Suppressor macrophage (primary cell): ENCODE measurements at regions not wholly inside any gene's neighbourhood (a gene's known extent, or its start where the extent isn't known, plus 50 kb on each side); places are given as distances from the start of the nearest gene placed in this dataset.

Experiments used
- DNase-seq, 4 experiments: peaks; one replicate each; pipeline ENCODE4 v3.0.0-alpha.2; 2020 to 2022

DNA sequence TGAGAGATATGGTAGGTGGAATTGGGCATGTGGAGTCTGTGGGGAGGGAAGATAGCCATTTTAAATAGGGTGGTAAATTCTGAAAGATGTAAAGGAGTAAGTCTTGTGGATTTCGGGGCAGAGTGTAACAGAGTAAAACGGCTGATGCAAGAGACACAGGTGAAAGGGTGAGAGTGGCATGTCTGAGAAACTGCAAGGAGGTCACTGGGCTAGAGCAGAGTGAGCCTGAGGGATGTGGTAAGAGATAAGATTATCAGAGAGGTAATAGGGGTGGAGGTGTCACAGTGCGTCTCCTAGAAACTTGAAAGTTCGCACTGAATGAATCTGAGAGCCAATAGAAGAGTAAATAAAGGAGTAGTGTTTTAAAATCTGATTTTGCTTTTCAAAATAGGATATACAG lies 308.1 kb downstream of the EPM2A start:
- DNase-seq: no peak

DNA sequence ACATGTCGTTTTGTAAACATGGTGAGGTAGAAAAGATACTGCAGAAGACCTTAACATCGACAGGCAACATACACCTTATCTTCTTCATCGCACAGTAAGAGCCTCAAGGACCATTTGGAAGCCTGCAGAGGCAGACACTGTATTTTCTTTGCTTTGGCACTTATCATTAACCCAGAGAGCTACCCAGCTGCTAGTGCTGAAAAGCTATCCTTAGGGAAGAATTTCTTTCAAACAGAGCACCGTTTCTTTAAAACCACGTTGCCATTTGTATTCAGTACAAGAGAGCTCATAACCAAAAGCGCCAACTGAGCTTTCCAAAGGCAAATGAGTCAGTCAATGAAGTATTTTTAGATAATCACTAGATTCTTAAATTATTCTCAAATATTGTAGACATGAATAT lies 306.6 kb downstream of the EPM2A start:
- DNase-seq: no peak

DNA sequence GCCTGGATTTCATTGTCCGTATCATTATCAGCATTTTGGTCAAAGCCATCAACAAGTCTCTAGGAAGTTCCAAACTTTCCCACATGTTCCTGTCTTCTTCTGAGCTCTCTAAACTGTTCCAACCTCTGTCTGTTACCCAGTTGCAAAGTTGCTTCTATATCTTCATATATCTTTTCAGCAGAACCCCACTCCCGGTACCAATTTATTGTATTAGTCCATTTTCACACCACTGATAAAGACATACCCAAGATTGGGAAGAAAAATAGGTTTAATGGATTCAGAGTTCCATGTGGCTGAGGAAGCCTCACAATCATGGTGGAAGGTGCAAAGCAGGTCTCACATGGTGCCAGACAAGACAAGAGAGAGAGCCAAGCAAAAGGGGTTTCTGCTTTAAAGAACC lies 293.2 kb downstream of the EPM2A start:
- no peak for DNase-seq

DNA sequence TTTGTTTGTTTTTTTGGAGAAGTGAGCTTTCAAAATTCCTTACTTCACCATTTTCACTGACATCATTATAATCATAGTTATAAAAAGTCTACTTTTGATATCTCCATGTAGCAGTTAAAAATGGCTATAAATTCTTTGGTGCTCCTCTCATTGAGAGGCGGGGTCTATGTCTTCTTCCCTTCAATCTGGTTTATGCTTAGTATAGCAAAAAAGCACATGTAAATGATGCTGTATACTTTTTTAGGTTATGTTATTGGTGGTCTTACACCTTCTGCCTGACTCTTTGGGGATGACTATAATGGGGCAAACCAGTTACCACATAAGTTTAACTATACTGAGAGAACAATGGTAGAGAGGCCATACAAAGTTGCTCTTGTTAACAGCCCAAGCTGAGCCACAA lies 289.6 kb downstream of the EPM2A start:
- DNase-seq: no peak

DNA sequence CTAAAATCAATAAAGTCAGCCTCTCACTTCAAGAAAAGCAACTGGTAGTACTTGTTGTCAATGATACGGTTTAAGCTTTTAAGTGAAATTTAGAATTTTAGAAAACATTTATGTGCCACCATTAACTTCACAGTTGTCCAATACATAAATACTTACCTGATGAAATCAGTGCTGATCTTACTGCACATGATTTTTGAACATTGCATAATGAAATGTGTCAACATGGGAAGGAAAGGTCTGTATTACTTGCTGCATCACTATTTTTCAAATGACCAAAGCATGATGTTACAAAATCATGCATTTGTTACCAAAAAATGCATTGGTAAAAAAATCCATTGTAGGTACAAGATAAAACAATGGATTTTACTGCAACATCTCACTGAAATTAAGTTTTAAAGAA lies 284.3 kb downstream of the EPM2A start:
- no peak for DNase-seq

DNA sequence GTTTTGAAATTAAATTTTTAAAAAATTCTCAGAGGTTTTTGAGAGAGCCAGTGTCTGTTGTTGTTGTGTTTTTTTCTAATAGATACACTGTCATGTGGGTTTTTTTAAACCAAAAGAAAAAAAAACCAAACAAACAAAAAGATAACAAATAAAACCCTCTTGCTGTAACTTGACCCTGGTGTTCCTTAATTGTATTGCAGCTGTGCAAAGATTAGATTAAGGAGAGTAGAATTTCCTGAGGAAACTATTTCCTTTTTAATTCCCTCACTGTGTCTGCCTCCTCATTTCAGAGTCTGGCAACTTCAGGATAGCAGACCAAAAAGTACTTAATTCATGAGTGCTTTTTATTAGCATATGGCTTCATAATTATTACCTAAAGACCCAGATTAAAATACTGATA lies 281.9 kb downstream of the EPM2A start:
- DNase-seq: no peak

DNA sequence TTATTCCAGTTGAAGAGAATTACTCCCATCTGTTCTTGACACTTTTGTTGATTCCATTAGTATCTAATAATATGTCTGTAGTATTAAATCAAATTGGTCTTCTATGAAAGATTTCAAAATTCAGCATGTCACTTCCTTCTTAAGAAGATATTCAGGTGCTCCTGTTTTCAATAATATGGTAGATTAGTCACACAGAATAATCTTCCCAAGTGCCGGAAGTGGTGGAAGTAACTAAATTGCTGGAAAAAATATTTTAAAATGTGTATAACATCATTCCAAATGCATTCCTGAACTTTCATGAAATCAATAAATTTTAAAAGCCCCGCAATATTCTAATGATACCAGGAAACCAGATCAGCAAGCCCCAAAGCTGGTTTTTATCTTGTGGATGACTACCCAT lies 281.3 kb downstream of the EPM2A start:
- DNase-seq: no peak

DNA sequence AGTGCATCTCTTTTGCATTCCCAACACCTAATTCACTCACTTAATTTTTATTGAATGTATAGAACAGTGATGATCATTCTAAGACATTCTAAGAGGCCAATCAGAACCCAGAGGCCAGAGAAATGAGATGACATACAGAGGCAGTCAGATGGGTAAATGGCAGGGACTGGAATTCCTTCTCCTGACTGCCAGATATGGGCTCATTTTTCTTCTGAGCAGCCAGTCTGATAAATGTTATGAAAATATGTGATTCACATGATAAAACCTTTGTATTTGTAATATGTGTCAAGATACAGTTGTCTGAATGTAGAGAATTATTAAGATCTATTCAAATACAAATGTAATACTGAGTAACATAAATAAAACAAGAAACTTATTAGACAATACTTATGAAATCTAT lies 277.8 kb downstream of the EPM2A start:
- DNase-seq: no peak

DNA sequence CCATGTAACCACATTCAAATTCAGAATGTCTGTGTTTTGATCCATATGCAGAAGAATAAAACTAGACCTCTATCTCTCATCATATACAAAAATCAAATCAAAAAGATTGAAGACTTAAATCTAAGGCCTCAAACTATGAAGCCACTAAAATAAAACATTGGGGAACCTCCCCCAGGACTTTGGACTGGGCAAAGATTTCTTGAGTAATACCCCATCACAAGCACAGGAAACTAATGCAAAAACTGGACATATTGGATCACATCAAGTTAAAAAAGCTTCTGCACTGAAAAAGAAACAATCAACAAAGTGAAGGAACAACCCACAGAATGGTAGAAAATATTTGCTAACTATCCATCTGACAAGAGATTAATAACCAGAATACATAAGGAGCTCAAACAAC lies 266.8 kb downstream of the EPM2A start:
- DNase-seq: no peak

DNA sequence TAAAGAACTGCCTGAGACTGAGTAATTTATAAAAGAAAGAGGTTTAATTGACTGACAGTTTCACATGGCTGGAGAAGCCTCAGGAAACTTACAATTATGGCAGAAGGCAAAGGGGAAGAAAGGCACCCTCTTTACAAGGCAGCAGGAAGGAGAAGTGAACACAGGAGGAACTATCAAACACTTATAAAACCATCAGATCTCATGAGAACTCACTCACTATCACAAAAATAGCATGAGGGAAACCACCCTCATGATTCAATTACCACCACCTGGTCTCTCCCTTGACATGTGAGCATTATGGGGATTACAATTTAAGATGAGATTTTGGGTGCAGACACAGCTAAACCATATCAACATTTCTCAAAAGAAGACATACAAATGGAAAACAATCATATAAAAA lies 266.3 kb downstream of the EPM2A start:
- DNase-seq: no peak

DNA sequence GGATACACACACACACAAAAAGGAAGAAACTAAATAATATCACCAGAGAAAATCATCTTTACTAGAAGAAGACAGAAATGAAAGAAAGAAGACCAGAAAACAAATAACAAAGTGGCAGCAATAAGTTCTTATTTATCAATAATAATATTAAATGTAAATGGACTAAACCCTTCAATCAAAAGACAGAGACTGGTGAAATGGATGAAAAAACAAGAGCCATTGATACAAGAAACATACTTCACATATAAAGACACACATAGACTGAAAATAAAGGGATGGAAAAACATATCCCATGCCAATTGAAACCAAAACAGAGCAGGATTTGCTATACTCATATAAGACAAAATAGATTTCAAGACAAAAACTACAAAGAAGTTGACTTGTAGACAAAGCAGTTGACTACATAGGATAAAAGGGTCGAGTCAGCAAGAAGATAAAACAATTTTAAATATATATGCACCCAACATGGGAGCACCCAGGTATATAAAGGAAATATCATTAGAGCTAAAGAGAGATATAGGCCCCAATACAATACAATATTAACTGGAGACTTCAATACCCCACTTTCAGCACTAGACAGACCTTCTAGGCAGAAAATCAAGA lies 259.4 kb downstream of the EPM2A start:
- no peak for DNase-seq

DNA sequence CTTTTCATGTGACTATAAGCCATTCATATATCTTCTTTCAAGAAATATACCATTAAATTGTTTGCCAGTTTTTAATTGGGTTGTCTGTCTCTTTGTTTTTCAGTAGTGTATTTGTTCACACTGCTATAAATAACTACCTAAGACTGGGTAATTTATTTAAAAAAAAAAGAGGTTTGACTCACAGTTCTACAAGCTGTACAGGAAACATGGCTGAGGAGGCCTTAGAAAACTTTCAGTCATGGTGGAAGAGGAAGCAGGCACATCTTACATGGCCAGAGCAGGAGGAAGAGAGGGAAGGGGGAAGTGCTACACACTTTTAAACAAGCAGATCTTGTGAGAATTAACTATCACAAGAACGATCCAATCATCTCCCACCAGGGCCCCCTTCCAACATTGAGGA lies 255.3 kb downstream of the EPM2A start:
- DNase-seq: no peak

DNA sequence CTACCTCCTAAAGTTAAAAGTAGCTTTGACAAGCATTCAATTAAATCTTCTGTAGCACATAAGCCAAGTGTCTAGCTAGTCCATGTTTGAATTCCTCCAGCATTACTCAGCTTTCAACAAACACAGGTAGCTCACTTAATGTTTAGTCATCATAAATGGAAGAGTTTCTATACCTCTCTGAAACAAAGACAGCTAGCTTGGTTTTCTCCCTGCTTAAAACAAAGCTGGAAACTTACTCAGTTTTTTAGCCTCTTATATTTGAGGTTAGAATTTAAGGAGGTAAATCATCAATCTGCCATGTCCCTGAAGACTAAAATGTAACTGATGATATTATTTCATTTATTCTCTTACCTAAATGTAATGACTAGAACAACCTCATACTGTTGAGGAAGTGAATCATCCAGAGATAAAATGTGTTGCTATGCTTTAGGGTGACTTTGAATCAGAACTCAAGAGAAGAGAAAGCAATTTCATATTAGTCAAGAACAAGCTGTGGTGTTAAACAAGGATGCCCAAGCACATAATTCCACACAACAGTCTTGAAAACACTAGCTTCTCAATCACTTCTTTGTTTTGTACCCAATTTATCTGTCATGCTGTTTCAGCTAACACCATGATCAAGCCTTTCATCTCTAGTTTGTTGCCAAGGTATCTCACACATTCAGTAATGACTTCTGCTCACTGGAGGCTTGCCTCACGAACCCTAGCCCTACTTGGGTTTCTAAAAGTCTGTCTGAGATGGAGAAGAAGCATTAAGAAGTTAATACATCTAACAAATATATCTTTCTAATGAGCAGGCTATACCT lies 251.9 kb downstream of the EPM2A start:
- DNase-seq: no peak

DNA sequence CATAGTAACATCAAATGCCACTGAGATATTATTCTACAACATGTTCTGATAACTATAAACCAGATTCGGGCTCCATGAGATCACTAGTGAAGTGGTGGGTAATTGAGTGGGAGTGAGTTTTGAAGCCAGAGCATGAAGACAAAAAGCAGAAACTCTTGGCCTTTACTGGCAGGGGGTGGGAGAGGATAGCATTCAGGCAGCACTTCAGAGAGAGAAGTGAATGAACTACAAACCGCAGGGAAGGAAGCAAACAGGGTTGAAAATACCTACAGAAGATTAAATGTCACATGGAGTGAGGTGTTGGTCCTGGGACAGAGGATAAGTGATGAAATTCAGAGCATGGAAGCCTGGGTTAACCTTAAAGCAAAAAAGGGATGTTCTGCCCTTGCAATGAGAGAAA lies 250.0 kb downstream of the EPM2A start:
- DNase-seq: no peak

DNA sequence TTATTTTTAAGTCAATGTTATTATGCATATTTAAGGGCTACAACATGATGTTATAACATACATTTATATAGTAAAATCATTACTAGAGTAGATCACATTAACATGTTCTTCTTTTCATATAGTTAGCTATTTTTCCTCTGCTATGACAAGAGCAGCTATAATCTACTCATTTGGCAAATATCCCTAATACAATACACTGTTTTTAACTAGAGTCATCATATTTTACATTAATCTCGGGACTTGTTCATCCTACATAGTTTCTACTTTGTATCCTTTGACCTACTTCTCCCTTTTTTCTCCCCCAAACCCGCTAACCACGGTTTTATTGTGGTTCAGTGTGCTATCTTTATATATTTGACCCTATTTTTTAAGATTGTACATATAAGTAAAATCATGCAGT lies 249.0 kb downstream of the EPM2A start:
- no peak for DNase-seq

DNA sequence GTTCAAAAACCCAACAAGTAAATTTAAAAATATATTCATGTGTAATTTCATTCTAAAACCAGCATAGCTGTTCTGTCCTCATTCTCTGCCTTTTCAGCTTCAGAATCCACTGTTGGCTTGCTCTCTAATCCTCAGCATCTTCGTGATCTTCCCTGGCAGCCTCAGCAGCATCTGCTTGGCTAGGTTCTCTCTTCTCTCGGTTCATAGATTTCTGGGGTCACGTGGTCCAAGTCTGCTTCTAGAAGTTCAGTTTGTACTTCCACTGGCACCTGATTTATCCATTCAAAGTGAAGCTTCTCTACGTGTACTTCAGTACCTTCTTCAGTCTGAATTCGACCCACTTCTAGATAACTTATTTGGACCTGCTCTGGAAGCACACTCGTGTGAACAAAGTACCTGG lies 245.7 kb downstream of the EPM2A start:
- no peak for DNase-seq

DNA sequence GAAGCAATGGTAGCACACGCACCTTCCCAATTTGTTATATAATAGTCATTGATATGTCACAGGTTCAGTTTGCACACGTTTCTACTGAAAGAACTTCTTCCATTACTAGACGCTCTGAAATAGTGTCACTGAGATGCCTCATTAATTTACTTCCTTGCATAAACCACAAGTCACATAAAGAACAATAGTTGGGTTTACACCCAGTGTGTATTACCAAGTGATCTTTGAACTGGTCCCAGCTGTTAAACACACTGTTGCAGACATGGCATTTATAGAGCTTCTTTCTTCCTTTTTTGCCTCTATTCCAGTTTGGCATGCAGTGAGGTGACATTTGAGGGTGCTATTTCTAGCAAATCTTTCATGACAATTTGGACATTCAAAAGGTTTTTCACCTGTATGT lies 245.3 kb downstream of the EPM2A start:
- no peak for DNase-seq

DNA sequence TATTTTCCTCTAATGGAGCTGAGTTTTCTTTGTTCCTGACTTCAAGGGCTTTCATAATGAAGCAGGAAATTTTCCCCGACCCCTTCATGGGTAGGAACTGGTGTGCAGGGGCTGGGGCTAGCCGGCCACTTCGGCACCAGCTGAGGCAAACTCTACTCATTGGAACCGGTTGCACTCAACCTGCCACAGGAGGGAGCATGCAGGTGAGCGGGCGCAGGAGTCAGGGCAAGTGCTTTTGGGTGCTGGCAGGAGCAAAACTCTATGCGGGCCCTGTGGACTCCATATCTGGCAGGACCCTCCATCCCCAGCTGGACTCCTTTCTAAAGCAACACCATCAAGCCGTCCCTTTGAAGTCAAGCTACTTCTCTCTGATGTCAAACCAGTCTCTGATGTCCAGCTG lies 244.2 kb downstream of the EPM2A start:
- DNase-seq: no peak

DNA sequence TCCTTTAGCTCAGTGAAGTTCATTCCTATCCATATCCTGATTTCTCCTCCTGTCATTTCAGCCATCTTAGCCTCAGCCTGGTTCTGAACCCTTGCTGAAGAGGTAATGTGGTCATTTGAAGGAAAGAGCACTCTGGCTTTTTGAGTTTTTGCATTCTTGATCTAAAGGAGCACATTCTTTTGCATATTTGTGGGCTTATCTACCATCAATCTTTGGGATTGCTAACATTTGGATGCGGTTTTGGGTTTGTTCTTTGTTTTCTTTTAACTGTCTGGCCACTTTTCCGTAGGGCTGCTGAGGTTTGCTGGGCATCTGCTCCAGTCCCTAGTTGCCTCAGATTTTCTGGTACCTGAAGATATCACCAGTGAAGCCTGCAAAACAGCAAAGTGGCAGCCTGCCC lies 238.3 kb downstream of the EPM2A start:
- no peak for DNase-seq

DNA sequence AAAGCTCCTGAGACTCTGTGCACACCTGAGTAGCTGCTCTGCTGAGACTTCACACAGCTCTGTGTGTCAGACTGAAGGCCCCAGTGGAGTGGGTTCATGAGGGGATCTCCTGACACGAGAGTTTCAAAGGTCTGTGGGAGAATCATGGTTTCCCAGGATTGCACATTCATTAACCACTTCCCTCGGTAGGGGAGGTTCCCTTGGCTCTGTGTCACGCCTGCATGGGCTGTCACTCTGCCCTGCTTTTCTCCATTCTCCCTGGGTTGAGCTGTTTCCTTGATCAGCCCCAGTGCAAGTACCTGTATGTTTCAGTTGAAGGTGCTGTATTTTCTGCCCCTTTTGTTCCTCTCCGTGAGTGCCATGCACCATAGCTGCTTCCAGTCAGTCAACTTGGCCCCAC lies 236.9 kb downstream of the EPM2A start:
- DNase-seq: no peak

DNA sequence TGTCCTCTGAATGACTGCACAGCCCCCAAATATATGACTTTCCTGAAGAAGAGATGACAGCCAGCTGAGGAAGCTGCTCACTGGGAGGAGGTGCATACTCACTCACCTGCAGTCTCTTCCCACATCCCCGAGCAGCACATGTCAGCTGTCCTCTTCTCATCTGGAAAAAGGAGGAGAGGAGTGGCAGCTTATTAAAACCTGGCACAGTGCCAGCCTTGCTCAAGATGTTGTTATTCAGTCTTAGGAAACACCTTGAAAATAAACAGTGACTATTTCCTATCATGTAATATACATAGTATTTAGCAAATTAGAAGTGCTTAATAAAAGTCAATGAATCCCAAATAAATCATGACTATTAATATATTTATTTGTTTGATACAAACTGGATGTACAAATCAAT lies 232.9 kb downstream of the EPM2A start:
- no peak for DNase-seq

DNA sequence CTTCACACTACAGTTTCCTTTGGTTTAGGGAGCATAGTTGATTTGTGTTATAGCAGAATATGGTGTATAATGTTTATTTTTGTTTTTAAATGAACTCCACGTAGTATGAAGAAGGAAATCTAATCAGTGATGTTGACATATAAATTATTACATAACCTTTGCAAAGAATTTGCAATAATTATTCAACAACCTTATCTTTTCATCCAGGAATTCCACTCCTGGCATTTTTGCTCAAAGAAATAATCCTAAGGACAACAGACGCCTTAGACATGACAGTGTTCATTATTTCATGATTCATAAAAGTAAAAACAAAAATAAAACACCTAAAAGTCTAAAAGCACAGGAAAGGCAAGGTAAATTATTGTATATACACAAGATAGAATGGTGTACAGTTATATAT lies 229.2 kb downstream of the EPM2A start:
- no peak for DNase-seq

DNA sequence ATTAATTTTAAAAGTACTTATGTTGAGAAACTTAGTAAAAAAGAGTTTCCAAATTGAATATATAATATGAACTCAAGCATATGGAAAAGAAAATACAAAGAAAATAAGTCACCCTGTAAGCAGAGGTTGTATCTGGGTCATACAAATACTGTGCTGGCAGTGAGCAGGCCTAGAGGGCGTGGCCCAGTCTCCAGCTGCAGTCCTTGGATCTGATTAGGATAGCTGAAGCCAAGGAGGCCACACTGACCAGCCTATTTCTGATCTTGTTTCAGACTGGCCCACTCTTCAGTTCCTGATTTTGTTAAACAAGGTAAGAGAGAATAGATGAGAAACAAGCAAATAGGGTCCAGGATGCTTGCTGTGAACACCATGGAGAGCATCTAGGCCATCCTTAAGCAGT lies 228.8 kb downstream of the EPM2A start:
- no peak for DNase-seq

DNA sequence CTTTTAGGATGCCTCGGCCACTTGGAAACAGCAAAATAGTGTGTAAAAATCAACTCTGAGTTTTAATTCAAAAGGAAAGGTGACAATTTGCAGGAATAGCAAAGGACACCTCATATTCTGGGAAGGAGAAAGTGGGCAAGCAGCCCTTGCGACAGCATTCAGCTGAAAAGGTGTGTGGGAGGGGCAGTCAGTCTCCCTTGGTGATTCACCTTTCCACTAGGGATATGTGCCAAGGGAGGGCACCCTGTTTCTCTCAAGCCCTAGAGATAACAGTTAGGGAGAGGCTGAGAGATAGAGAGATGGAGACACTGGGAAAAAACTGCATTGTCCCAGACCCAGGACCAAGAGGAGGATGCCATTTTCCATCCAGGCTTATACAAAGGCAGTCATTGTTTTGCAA lies 228.1 kb downstream of the EPM2A start:
- DNase-seq: no peak

DNA sequence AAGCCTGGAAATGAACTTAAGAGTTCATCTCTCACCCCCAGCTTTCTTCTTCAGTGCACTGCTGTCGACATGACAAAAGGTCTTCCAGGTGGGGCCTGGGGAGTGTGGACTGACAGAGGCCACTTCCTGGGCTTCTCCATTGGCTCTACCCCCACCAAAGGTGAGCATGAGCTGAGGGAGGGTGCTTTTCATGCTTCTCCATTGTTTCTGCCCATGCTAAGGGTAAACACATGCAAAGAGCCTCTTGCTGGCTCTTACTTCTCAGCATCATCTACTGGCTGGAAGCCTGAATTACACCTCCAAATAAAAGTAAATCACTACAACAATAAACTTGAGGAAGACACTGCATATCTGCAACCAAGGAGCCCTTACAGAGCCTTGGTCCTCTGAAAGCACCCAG lies 227.2 kb downstream of the EPM2A start:
- no peak for DNase-seq
